Karpas-422 (cell line): ENCODE measurements at regions not wholly inside any gene's neighbourhood (a gene's known extent, or its start where the extent isn't known, plus 50 kb on each side); places are given as distances from the start of the nearest gene placed in this dataset.
"Not testable (repeated sequence)": the region's sequence is repeated elsewhere in the genome, so short reads cannot be mapped to it uniquely, and the experiment has no call there.

Source experiments
- DNase-seq: peaks from one replicate; pipeline ENCODE4 v3.0.0-alpha.2; 2015
- H2AFZ ChIP-seq: fragments of 200-600 bp; sonication (generic); 2 replicates; pipeline ENCODE4 v1.6.1; 2014; ENCODE audit warnings: antibody characterized with exemption, low read length, mixed read lengths
- H3K27ac ChIP-seq: fragments of 200-600 bp; sonication (generic); 2 replicates; pipeline ENCODE4 v1.5.1; 2014; ENCODE audit warnings: mild to moderate bottlenecking, low read length, moderate library complexity
- H3K27me3 ChIP-seq: fragments of 200-600 bp; sonication (generic); 2 replicates; pipeline ENCODE4 v1.6.1; 2014; ENCODE audit warnings: low read length, mixed read lengths
- H3K36me3 ChIP-seq: fragments of 200-600 bp; sonication (generic); 2 replicates; pipeline ENCODE4 v1.6.1; 2014; ENCODE audit warnings: low read length, mixed read lengths; ENCODE audit not compliant: insufficient read depth
- H3K4me1 ChIP-seq: fragments of 200-600 bp; sonication (generic); 2 replicates; pipeline ENCODE4 v1.6.1; 2014; ENCODE audit warnings: mild to moderate bottlenecking, low read length, mixed read lengths
- H3K4me2 ChIP-seq: fragments of 200-600 bp; sonication (generic); 2 replicates; pipeline ENCODE4 v1.6.1; 2014; ENCODE audit warnings: low read length, low read depth, mild to moderate bottlenecking; ENCODE audit not compliant: poor library complexity, severe bottlenecking
- H3K4me3 ChIP-seq: fragments of 200-600 bp; sonication (generic); 2 replicates; pipeline ENCODE4 v1.5.1; 2014; ENCODE audit warnings: mild to moderate bottlenecking, antibody characterized with exemption, low read length, mixed read lengths
- H3K79me2 ChIP-seq: fragments of 200-600 bp; sonication (generic); 2 replicates; pipeline ENCODE4 v1.6.1; 2014; ENCODE audit warnings: mild to moderate bottlenecking, low read length, mixed read lengths
- H3K9ac ChIP-seq: fragments of 200-600 bp; sonication (generic); 2 replicates; pipeline ENCODE4 v1.6.0; 2014; ENCODE audit warnings: low read length
- H3K9me2 ChIP-seq: fragments of 200-600 bp; sonication (generic), shearing (Covaris generic); replicated peaks from 2 replicates; pipeline ENCODE4 v1.6.0; 2014; ENCODE audit warnings: mild to moderate bottlenecking, low read length, moderate library complexity; ENCODE audit not compliant: insufficient read depth
- H3K9me3 ChIP-seq: fragments of 300-700, 200-600 bp; sonication (generic); 2 replicates; pipeline ENCODE4 v1.6.1; 2014; ENCODE audit warnings: low read length, mixed read lengths
- H4K20me1 ChIP-seq: fragments of 200-600 bp; sonication (generic); 2 replicates; pipeline ENCODE4 v1.6.1; 2014; ENCODE audit warnings: mild to moderate bottlenecking, antibody characterized with exemption, low read length, low read depth; ENCODE audit not compliant: insufficient read depth

- H3K4me3 ChIP-seq, H3K4me2 ChIP-seq, H3K27ac ChIP-seq, H4K20me1 ChIP-seq, H2AFZ ChIP-seq, H3K79me2 ChIP-seq, H3K36me3 ChIP-seq, H3K4me1 ChIP-seq, H3K9me2 ChIP-seq, H3K9ac ChIP-seq, DNase-seq, H3K27me3 ChIP-seq, H3K9me3 ChIP-seq: not testable (repeated sequence)
Observed at GRCh38 chr5:40438646-40439045, 241.1 kb upstream of the PTGER4 start.

DNA sequence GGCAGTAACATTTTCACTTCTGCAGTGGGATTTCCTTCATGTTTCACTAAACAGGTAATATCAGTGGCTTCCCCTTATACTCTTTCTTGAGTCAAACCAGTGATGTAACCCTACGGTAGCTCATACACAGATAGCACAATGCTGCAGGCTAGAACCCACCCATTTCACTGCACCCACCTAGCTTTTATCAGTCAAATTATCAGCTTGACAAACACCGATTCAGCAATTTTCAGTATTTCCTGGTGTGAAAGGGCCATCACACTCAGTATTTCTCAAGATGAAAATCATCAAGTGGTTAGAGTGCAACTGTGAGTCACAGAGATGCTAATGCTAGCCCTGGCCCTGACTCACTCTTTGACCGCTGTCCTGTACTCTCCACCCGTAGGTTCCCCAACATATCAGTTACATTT, 242.3 kb upstream of the PTGER4 start:
- no peaks in the 10 kb centered on the region for H3K79me2 ChIP-seq
- H3K27ac ChIP-seq, result no peak overlapping the region
- H3K27me3 ChIP-seq, result no peaks in the 10 kb centered on the region
- H3K9me3 ChIP-seq, result no peaks in the 10 kb centered on the region
- H3K4me3 ChIP-seq, result no peak overlapping the region
- no peaks in the 10 kb centered on the region for H4K20me1 ChIP-seq
- no peak overlapping the region for H2AFZ ChIP-seq
- no peak overlapping the region for H3K9ac ChIP-seq
- no peaks in the 10 kb centered on the region for H3K9me2 ChIP-seq
- no peaks in the 10 kb centered on the region for H3K36me3 ChIP-seq
- H3K4me2 ChIP-seq, result no peak overlapping the region
- no peaks in the 10 kb centered on the region for H3K4me1 ChIP-seq
- DNase-seq, result no peak

- Histone ChIP-seq H2AFZ (no peak overlapping the region), H3K27me3 (no peaks in the 10 kb centered on the region), H3K9me3 (no peaks in the 10 kb centered on the region), H3K4me3 (no peak overlapping the region), H3K9me2 (no peaks in the 10 kb centered on the region), H3K9ac (no peak overlapping the region), H3K27ac (no peak overlapping the region), H4K20me1 (no peaks in the 10 kb centered on the region), H3K79me2 (no peaks in the 10 kb centered on the region), H3K36me3 (no peaks in the 10 kb centered on the region), H3K4me2 (no peak overlapping the region), H3K4me1 (no peaks in the 10 kb centered on the region)
- no peak for DNase-seq
Observed at GRCh38 chr5:40436535-40437237, 243.0 kb upstream of the PTGER4 start.

GRCh38 chr5:40435706-40436105, 244.0 kb upstream of the PTGER4 start:
- H3K36me3 ChIP-seq, H3K9me3 ChIP-seq, H3K27me3 ChIP-seq, H3K9me2 ChIP-seq, H3K27ac ChIP-seq, H4K20me1 ChIP-seq, H3K4me2 ChIP-seq, H3K9ac ChIP-seq, H3K4me3 ChIP-seq, H2AFZ ChIP-seq, DNase-seq, H3K4me1 ChIP-seq, H3K79me2 ChIP-seq: not testable (repeated sequence)

- H3K4me2 ChIP-seq, result no peak overlapping the region
- 0 out of 2 replicates have a peak, but pooled peaks cover 2% of the 10 kb centered on the region for H3K27me3 ChIP-seq
- DNase-seq, result no peak
- H3K79me2 ChIP-seq, result no peaks in the 10 kb centered on the region
- H3K4me3 ChIP-seq, result no peak overlapping the region
- no peaks in the 10 kb centered on the region for H4K20me1 ChIP-seq
- no peaks in the 10 kb centered on the region for H3K9me3 ChIP-seq
- H3K9me2 ChIP-seq, result no peaks in the 10 kb centered on the region
- H3K27ac ChIP-seq, result no peak overlapping the region
- no peak overlapping the region for H3K9ac ChIP-seq
- H2AFZ ChIP-seq, result no peak overlapping the region
- H3K4me1 ChIP-seq, result no peaks in the 10 kb centered on the region
- no peaks in the 10 kb centered on the region for H3K36me3 ChIP-seq
Observed at GRCh38 chr5:40432836-40433235, 246.9 kb upstream of the PTGER4 start.

- Histone ChIP-seq H3K27ac (no peak overlapping the region), H3K4me3 (no peak overlapping the region), H4K20me1 (no peaks in the 10 kb centered on the region), H3K9ac (no peak overlapping the region), H2AFZ (no peak overlapping the region), H3K4me2 (no peak overlapping the region), H3K4me1 (no peaks in the 10 kb centered on the region), H3K9me2 (no peaks in the 10 kb centered on the region), H3K79me2 (no peaks in the 10 kb centered on the region), H3K36me3 (no peaks in the 10 kb centered on the region), H3K9me3 (no peaks in the 10 kb centered on the region), H3K27me3 (0 out of 2 replicates have a peak, but pooled peaks cover 2% of the 10 kb centered on the region)
- no peak for DNase-seq
Observed at GRCh38 chr5:40431734-40432133, 248.0 kb upstream of the PTGER4 start.

GRCh38 chr5:40430101-40430710, 249.5 kb upstream of the PTGER4 start:
- Histone ChIP-seq H3K79me2 (no peaks in the 10 kb centered on the region), H3K27ac (no peak overlapping the region), H3K9me3 (no peaks in the 10 kb centered on the region), H3K9me2 (no peaks in the 10 kb centered on the region), H4K20me1 (no peaks in the 10 kb centered on the region), H3K4me2 (no peak overlapping the region), H3K4me3 (no peak overlapping the region), H3K36me3 (no peaks in the 10 kb centered on the region), H3K4me1 (no peaks in the 10 kb centered on the region), H3K27me3 (0 out of 2 replicates have a peak, but pooled peaks cover 2% of the 10 kb centered on the region), H2AFZ (no peak overlapping the region), H3K9ac (no peak overlapping the region)
- no peak for DNase-seq

GRCh38 chr5:40429258-40430100, 250.2 kb upstream of the PTGER4 start:
- Histone ChIP-seq H3K4me1 (no peaks in the 10 kb centered on the region), H3K4me3 (no peak overlapping the region), H3K9me3 (no peaks in the 10 kb centered on the region), H3K27me3 (0 out of 2 replicates have a peak, but pooled peaks cover 2% of the 10 kb centered on the region), H3K9me2 (no peaks in the 10 kb centered on the region), H4K20me1 (no peaks in the 10 kb centered on the region), H3K36me3 (no peaks in the 10 kb centered on the region), H2AFZ (no peak overlapping the region), H3K79me2 (no peaks in the 10 kb centered on the region), H3K4me2 (no peak overlapping the region), H3K9ac (no peak overlapping the region), H3K27ac (no peak overlapping the region)
- no peak for DNase-seq
